OCI-LY7 (cell line): ENCODE measurements at regions not wholly inside any gene's neighbourhood (a gene's known extent, or its start where the extent isn't known, plus 50 kb on each side); places are given as distances from the start of the nearest gene placed in this dataset.

Source experiments
- BruUV-seq: library from RNA; stranded (reverse); fragments of 400-500 nt; replicated peaks from 2 replicates; lab custom pipeline; 2021; lab: Mats Ljungman, UMichigan
- CTCF ChIA-PET: fragments of 300-600 bp; sonication (Branson Sonifier 250); formaldehyde crosslinking; loops from one replicate; lab custom pipeline; 2022; ENCODE audit warnings: antibody characterized with exemption; ENCODE audit not compliant: unreplicated experiment; lab: Charles Lee
- POLR2A ChIA-PET: fragments of 300-600 bp; sonication (Branson Sonifier 250); formaldehyde crosslinking; loops from one replicate; lab custom pipeline; 2022; ENCODE audit warnings: antibody characterized with exemption; lab: Charles Lee
- DNase-seq: peaks from one replicate; pipeline ENCODE4 v3.0.0-alpha.2; 2015; ENCODE audit warnings: low spot score
- H2AFZ ChIP-seq: fragments of 200-600 bp; sonication (generic), shearing (Covaris generic); 2 replicates; pipeline ENCODE4 v1.6.1; 2014; ENCODE audit warnings: mild to moderate bottlenecking, antibody characterized with exemption, low read length, moderate library complexity
- H3K27ac ChIP-seq: fragments of 200-600 bp; sonication (generic); 2 replicates; pipeline ENCODE4 v1.5.1; 2014; ENCODE audit warnings: mixed run types, low read depth, mild to moderate bottlenecking, moderate library complexity, low read length, inconsistent platforms; ENCODE audit not compliant: poor library complexity, severe bottlenecking
- H3K36me3 ChIP-seq: fragments of 200-600 bp; sonication (generic); 2 replicates; pipeline ENCODE4 v1.6.1; 2014; ENCODE audit warnings: mild to moderate bottlenecking, antibody characterized with exemption, low read length, moderate library complexity, mixed read lengths; ENCODE audit not compliant: insufficient read depth
- H3K4me1 ChIP-seq: fragments of 200-600 bp; sonication (generic); 2 replicates; pipeline ENCODE4 v1.5.1; 2014; ENCODE audit warnings: mild to moderate bottlenecking, low read length; ENCODE audit not compliant: insufficient read depth, poor library complexity, severe bottlenecking
- H3K4me2 ChIP-seq: fragments of 200-600 bp; sonication (generic); 2 replicates; pipeline ENCODE4 v1.6.1; 2014; ENCODE audit warnings: mild to moderate bottlenecking, low read length
- H3K4me3 ChIP-seq: fragments of 200-600 bp; sonication (generic); 2 replicates; pipeline ENCODE4 v1.5.1; 2014; ENCODE audit warnings: mild to moderate bottlenecking, low read depth, low read length; ENCODE audit not compliant: poor library complexity, severe bottlenecking
- H3K79me2 ChIP-seq: fragments of 200-600 bp; sonication (generic); 2 replicates; pipeline ENCODE4 v1.6.1; 2016; ENCODE audit warnings: low read depth, mild to moderate bottlenecking, low read length, moderate library complexity, mixed read lengths; ENCODE audit not compliant: insufficient read depth
- H3K9me2 ChIP-seq: fragments of 200-600 bp; sonication (generic); 2 replicates; pipeline ENCODE4 v1.6.1; 2016; ENCODE audit warnings: mild to moderate bottlenecking, low read length, mixed read lengths; ENCODE audit not compliant: insufficient read depth
- H3K9me3 ChIP-seq: fragments of 200-600 bp; sonication (generic); 2 replicates; pipeline ENCODE4 v1.6.1; 2014; ENCODE audit warnings: mild to moderate bottlenecking, mixed run types, low read length, mixed read lengths
- H4K20me1 ChIP-seq: fragments of 200-600 bp; sonication (generic); 2 replicates; pipeline ENCODE4 v1.6.1; 2014; ENCODE audit warnings: mild to moderate bottlenecking, antibody characterized with exemption, low read length, moderate library complexity, mixed read lengths; ENCODE audit not compliant: insufficient read depth
- EZH2phosphoT487 ChIP-seq: fragments of 200-600 bp; sonication (generic); IDR thresholded peaks from 2 replicates; pipeline ENCODE4 v1.6.1; 2018; ENCODE audit warnings: low read depth, borderline replicate concordance, mild to moderate bottlenecking, mixed run types, antibody characterized with exemption, low read length, moderate library complexity, mixed read lengths
- intact Hi-C: fragments of 100-400 bp; cut with micrococcal nuclease; formaldehyde crosslinking; loops from one replicate; pipeline ENCODE4 v1.10.0; 2022; ENCODE audit not compliant: unreplicated experiment
- TF ChIP-seq, protein P1 (sequence below): fragments of 200-600 bp; sonication (generic); conservative IDR thresholded peaks from 2 replicates; pipeline ENCODE4 v1.5.1; 2014; ENCODE audit warnings: mild to moderate bottlenecking, antibody characterized with exemption, low read length, moderate library complexity, mixed read lengths

DNA sequence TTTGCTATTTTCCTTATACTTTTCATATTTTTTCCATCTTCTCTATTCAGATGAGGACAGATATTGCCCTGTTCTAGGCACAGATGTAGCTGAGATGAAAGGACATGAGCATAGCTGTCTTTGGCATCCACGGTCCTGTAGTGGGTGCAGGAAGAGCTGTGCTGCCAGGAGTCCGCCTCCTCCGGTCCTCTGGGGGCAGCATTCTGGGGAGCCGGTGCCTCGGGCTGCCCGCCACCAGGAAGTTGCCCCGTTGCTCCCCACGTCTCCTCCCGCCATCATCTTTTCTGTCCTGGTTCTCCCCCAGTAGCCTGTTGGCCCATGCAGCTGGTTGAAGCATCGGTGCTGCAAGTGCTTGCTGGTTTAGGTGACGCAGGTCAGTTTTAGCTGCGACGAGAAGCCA is 170.0 kb upstream of the IRX4 start:
- Histone ChIP-seq H4K20me1 (no peaks in the 10 kb centered on the region), H3K4me3 (no peak overlapping the region), H3K27ac (no peak overlapping the region), H3K4me2 (no peak overlapping the region), H3K4me1 (no peaks in the 10 kb centered on the region), H3K79me2 (no peaks in the 10 kb centered on the region), H3K9me3 (no peaks in the 10 kb centered on the region), H3K9me2 (no peaks in the 10 kb centered on the region), H2AFZ (no peak overlapping the region), H3K36me3 (no peaks in the 10 kb centered on the region)
- TF ChIP-seq, protein P1, sequence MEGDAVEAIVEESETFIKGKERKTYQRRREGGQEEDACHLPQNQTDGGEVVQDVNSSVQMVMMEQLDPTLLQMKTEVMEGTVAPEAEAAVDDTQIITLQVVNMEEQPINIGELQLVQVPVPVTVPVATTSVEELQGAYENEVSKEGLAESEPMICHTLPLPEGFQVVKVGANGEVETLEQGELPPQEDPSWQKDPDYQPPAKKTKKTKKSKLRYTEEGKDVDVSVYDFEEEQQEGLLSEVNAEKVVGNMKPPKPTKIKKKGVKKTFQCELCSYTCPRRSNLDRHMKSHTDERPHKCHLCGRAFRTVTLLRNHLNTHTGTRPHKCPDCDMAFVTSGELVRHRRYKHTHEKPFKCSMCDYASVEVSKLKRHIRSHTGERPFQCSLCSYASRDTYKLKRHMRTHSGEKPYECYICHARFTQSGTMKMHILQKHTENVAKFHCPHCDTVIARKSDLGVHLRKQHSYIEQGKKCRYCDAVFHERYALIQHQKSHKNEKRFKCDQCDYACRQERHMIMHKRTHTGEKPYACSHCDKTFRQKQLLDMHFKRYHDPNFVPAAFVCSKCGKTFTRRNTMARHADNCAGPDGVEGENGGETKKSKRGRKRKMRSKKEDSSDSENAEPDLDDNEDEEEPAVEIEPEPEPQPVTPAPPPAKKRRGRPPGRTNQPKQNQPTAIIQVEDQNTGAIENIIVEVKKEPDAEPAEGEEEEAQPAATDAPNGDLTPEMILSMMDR, result no peak
- TF ChIP-seq EZH2phosphoT487, result no peak
- ChIA-PET CTCF (no interaction called here), POLR2A (no interaction called here)
- BruUV-seq, result no TSS peak
- intact Hi-C loops, result no loop called here
- no peak for DNase-seq

DNA sequence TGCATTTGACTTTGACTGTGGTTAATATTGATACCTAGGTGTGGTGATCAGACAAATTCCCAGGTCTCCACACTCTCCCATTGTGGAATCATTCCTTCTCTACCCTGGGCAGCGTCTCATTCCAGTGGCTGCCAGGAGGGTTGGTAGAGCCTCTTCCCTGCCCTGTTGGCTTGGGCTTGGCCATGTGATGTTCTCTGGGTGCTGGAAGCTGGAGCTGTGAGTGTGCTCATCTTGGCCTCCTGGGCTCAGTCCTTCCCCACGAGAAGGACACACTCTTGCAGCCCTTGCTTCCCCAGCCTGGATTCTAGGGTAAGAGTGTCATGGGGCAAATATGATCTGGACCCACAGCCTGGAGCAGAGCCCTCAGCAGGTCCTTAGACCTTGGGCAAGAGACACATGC is 167.2 kb upstream of the IRX4 start:
- POLR2A ChIA-PET, result no interaction called here
- Histone ChIP-seq H3K4me3 (no peak overlapping the region), H3K9me3 (no peaks in the 10 kb centered on the region), H3K4me1 (no peaks in the 10 kb centered on the region), H3K27ac (no peak overlapping the region), H3K36me3 (no peaks in the 10 kb centered on the region), H3K9me2 (no peaks in the 10 kb centered on the region), H2AFZ (no peak overlapping the region), H4K20me1 (no peaks in the 10 kb centered on the region; the same call in 1 of the 2 replicates), H3K79me2 (no peaks in the 10 kb centered on the region), H3K4me2 (no peak overlapping the region)
- intact Hi-C loops, result no loop called here
- no peak for DNase-seq
- CTCF ChIA-PET, result no interaction called here
- TF ChIP-seq EZH2phosphoT487, result no peak
- TF ChIP-seq, protein P1, result no peak
- BruUV-seq, result no TSS peak

DNA sequence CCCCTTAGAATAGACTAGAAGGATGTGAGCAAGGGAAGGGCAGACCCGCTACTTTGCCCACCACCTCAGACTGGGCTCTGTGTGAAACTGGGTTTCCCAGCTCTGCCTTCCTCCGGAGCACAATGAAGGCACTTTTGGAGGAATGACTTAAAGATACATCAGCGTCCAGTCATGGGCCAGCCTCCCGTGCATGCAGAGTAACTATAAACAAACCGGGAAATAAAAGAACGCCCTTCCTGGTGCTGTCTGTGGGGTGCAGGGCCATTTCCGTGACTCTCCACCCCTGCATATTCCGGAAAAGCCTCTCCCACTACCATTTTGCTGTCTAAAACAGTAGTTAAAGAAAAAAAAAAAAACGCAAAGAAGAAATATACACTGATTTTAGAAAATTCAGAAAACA is 165.9 kb upstream of the IRX4 start:
- no peak overlapping the region for H2AFZ ChIP-seq
- H3K4me1 ChIP-seq, result no peaks in the 10 kb centered on the region
- CTCF ChIA-PET, result no interaction called here
- POLR2A ChIA-PET, result interaction anchor here (0.7 kb wide), 1 partner anchor 346 kb away, joined by 3 read pairs; no protein-coding TSS in a partner anchor
- no peak for DNase-seq
- no peak overlapping the region for H3K4me3 ChIP-seq
- H3K9me2 ChIP-seq, result no peaks in the 10 kb centered on the region
- no peaks in the 10 kb centered on the region for H3K36me3 ChIP-seq
- no peaks in the 10 kb centered on the region; the same call in 1 of the 2 replicates for H4K20me1 ChIP-seq
- no peak overlapping the region for H3K27ac ChIP-seq
- intact Hi-C loops, result no loop called here
- TF ChIP-seq EZH2phosphoT487, result no peak
- TF ChIP-seq, protein P1, result no peak
- no peak overlapping the region for H3K4me2 ChIP-seq
- no peaks in the 10 kb centered on the region for H3K79me2 ChIP-seq
- no peaks in the 10 kb centered on the region for H3K9me3 ChIP-seq
- BruUV-seq, result no TSS peak
